ENCODE measurements at regions not wholly inside any gene's neighbourhood (a gene's known extent, or its start where the extent isn't known, plus 50 kb on each side); places are given as distances from the start of the nearest gene placed in this dataset.
"Not testable (repeated sequence)": the region's sequence is repeated elsewhere in the genome, so short reads cannot be mapped to it uniquely, and the experiment has no call there.

DNA sequence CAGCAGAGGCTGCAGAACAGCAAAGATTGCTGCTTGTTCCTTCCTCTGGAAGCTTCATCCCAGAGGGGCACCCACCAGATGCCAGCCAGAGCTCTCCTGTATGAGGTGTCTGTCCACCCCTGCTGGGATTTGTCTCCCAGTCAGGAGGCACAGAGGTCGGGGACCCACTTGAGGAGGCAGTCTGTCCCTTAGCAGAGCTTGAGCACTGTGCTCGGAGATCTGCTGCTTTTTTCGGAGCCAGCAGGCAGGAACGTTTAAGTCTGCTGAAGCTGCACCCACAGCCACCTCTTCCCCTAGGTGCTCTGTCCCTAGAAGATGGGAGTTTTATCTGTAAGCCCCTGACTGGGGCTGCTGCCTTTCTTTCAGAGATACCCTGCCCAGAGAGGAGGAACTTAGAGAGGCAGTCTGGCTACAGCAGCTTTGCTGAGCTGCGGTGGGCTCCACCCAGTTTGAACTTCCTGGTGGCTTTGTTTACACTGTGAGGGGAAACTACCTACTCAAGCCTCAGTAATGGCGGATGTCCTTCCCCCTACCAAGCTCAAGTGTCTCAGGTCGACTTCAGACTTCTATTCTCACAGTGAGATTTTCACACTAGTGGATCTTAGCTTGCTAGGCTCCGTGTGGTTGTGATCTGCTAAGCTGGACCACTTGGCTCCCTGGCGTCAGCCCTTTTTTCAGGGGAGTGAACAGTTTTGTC is 101.8 kb upstream of the GLRA1 start:
- not testable (repeated sequence) for DNase-seq

DNA sequence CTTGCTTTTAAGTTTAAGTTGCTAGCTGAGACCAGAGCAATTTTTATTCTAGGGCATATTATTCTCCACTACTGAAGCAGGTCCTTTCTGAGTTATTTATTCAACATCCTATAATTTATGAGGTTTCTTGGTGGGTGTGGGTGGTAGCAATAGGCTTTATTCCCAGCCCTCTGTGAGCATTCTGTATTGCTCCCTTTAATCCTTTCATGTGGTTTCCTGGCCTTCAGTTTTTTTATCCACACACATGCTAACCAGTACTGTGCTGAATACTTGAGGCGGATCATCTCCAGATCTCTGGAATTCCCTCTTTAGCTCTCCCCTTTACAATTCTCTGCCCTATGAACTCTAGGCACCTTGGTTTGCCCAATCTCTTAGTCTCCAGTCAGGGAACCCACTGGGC is 91.8 kb upstream of the GLRA1 start:
- no peak for DNase-seq

DNA sequence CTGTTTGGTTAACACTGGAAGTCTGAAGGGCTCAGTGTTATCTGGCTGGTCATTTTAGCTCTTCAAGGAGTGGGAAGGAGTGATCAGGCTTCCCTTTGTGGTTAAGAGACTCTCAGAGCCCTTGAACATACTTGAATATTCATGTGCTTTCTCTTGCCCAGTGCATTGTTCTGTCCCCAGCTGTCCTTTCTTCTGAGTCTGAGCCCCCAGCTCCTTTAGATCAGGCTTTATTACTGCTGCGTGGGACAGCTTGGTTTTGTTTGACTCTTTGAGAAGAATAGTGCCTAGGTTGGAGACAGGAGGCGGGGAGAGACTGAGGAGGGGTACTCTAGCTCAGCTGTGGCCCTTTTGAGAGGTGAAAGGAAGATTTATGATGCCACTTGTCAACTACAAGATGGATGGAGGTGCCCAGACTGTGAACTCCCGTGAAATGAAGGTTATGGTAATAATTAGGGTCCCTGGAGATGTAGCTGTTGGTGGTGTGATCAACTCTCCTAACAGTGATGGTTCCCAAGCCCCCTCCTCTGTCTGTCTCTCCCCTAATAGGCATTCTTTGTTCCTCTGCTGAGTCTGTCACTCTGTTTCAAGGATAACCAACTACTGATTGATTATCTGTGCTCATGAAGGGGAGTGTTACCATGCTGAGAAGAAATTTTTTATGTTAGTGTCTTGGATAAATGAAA is 83.1 kb upstream of the GLRA1 start:
- no peak for DNase-seq

DNA sequence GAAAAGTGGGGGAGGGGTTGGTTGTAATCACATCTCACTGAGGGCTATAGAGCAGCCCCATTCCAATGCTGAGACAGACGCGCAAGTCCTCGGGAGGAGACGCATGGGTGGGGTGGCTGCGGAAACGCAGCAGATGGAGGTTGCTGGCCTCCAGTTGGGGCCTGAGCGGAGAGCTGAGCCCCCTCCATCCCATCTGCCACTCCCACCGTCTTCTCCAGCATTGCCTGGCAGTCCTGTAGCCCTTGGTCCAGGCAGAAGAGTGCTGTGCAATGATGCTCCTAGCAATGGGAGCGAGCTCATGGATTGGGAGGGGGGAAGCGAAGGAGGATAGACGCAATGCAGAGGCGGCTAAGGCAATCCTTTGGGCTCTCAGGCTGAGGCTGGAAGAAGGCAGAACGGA is 79.4 kb upstream of the GLRA1 start:
- no peak for DNase-seq

Measured in NCI-H446 treated with DMSO at 0.1 percent for 48 hours (cell line).